ENCODE measurements at regions not wholly inside any gene's neighbourhood (a gene's known extent, or its start where the extent isn't known, plus 50 kb on each side); places are given as distances from the start of the nearest gene placed in this dataset.
"Not testable (repeated sequence)": the region's sequence is repeated elsewhere in the genome, so short reads cannot be mapped to it uniquely, and the experiment has no call there.

GRCh38 chr2:220588148-220588547 lies 960.7 kb downstream of the SLC4A3 start:
- H3K4me3 ChIP-seq (ENCODE audit: low read length) = no peak overlapping the region
- intact Hi-C loops (cut with DNase I) = no loop called here
- no peaks in the 10 kb centered on the region for H3K9me3 ChIP-seq (ENCODE audit: control insufficient read depth, low read length)
- no peak overlapping the region for H3K27ac ChIP-seq (ENCODE audit: low read length)
- no peaks in the 10 kb centered on the region for H3K4me1 ChIP-seq (ENCODE audit: control insufficient read depth, insufficient read depth, low read length)
- DNase-seq = no peak
- ATAC-seq = no peak
- H3K27me3 ChIP-seq (ENCODE audit: control insufficient read depth, insufficient read depth) = no peaks in the 10 kb centered on the region
- WGBS = 92% methylated on average over 5 of the region's 5 CpGs

GRCh38 chr2:220590476-220590875 lies 963.0 kb downstream of the SLC4A3 start:
- WGBS = 94% methylated on average over 1 of the region's 1 CpG
- intact Hi-C loops (cut with DNase I) = no loop called here

GRCh38 chr2:220593526-220593925 lies 966.1 kb downstream of the SLC4A3 start:
- DNase-seq (no peak), ATAC-seq (no peak)
- Histone ChIP-seq H3K27ac (ENCODE audit: low read length) (no peak overlapping the region), H3K4me3 (ENCODE audit: low read length) (no peak overlapping the region), H3K4me1 (ENCODE audit: control insufficient read depth, insufficient read depth, low read length) (no peaks in the 10 kb centered on the region), H3K9me3 (ENCODE audit: control insufficient read depth, low read length) (no peaks in the 10 kb centered on the region), H3K27me3 (ENCODE audit: control insufficient read depth, insufficient read depth) (no peaks in the 10 kb centered on the region)
- 42% methylated on average over 1 of the region's 1 CpG for WGBS
- intact Hi-C loops (cut with DNase I) = no loop called here

More at GRCh38 chr2:220590476-220590875, 963.0 kb downstream of the SLC4A3 start:
- H3K27ac ChIP-seq (ENCODE audit: low read length) = no peak overlapping the region
- no peaks in the 10 kb centered on the region for H3K27me3 ChIP-seq (ENCODE audit: control insufficient read depth, insufficient read depth)
- H3K4me3 ChIP-seq (ENCODE audit: low read length) = no peak overlapping the region
- DNase-seq = no peak
- H3K4me1 ChIP-seq (ENCODE audit: control insufficient read depth, insufficient read depth, low read length) = no peaks in the 10 kb centered on the region
- no peaks in the 10 kb centered on the region for H3K9me3 ChIP-seq (ENCODE audit: control insufficient read depth, low read length)
- no peak for ATAC-seq

- no peak for ATAC-seq
- 63% methylated on average over 3 of the region's 3 CpGs for WGBS
- DNase-seq = no peak
Measured at GRCh38 chr2:220601674-220602073, 970.4 kb downstream of the EPHA4 start.

GRCh38 chr2:220613004-220613403 lies 959.1 kb downstream of the EPHA4 start:
- H3K4me3 ChIP-seq (ENCODE audit: low read length); DNase-seq; H3K27me3 ChIP-seq (ENCODE audit: control insufficient read depth, insufficient read depth); H3K27ac ChIP-seq (ENCODE audit: low read length); intact Hi-C loops (cut with DNase I); H3K9me3 ChIP-seq (ENCODE audit: control insufficient read depth, low read length); H3K4me1 ChIP-seq (ENCODE audit: control insufficient read depth, insufficient read depth, low read length); ATAC-seq: not testable (repeated sequence)
- 96% methylated on average over 8 of the region's 8 CpGs for WGBS

More at GRCh38 chr2:220601674-220602073, 970.4 kb downstream of the EPHA4 start:
- H3K4me1 ChIP-seq (ENCODE audit: control insufficient read depth, insufficient read depth, low read length) = no peaks in the 10 kb centered on the region
- no peak overlapping the region for H3K27ac ChIP-seq (ENCODE audit: low read length)
- no peaks in the 10 kb centered on the region for H3K27me3 ChIP-seq (ENCODE audit: control insufficient read depth, insufficient read depth)
- H3K9me3 ChIP-seq (ENCODE audit: control insufficient read depth, low read length) = no peaks in the 10 kb centered on the region
- intact Hi-C loops (cut with DNase I) = no loop called here
- no peak overlapping the region for H3K4me3 ChIP-seq (ENCODE audit: low read length)

- no peaks in the 10 kb centered on the region for H3K27me3 ChIP-seq (ENCODE audit: control insufficient read depth, insufficient read depth)
- no peak overlapping the region for H3K27ac ChIP-seq (ENCODE audit: low read length)
- ATAC-seq = no peak
- no peaks in the 10 kb centered on the region for H3K9me3 ChIP-seq (ENCODE audit: control insufficient read depth, low read length)
- no peaks in the 10 kb centered on the region for H3K4me1 ChIP-seq (ENCODE audit: control insufficient read depth, insufficient read depth, low read length)
- 91% methylated on average over 1 of the region's 1 CpG for WGBS
- intact Hi-C loops (cut with DNase I) = no loop called here
- no peak overlapping the region for H3K4me3 ChIP-seq (ENCODE audit: low read length)
- DNase-seq = no peak
Measured at GRCh38 chr2:220614064-220614463, 958.0 kb downstream of the EPHA4 start.

- H3K4me3 ChIP-seq (ENCODE audit: low read length) = no peak overlapping the region
- intact Hi-C loops (cut with DNase I) = no loop called here
- 69% methylated on average over 3 of the region's 3 CpGs for WGBS
- DNase-seq = no peak
- no peaks in the 10 kb centered on the region for H3K4me1 ChIP-seq (ENCODE audit: control insufficient read depth, insufficient read depth, low read length)
- no peak overlapping the region for H3K27ac ChIP-seq (ENCODE audit: low read length)
- H3K9me3 ChIP-seq (ENCODE audit: control insufficient read depth, low read length) = no peaks in the 10 kb centered on the region
- no peak for ATAC-seq
- H3K27me3 ChIP-seq (ENCODE audit: control insufficient read depth, insufficient read depth) = no peaks in the 10 kb centered on the region
Measured at GRCh38 chr2:220619525-220620220, 952.4 kb downstream of the EPHA4 start.

GRCh38 chr2:220626603-220627002 lies 945.5 kb downstream of the EPHA4 start:
- Histone ChIP-seq H3K4me3 (ENCODE audit: low read length) (no peak overlapping the region), H3K27me3 (ENCODE audit: control insufficient read depth, insufficient read depth) (no peaks in the 10 kb centered on the region), H3K27ac (ENCODE audit: low read length) (no peak overlapping the region), H3K9me3 (ENCODE audit: control insufficient read depth, low read length) (no peaks in the 10 kb centered on the region), H3K4me1 (ENCODE audit: control insufficient read depth, insufficient read depth, low read length) (no peaks in the 10 kb centered on the region)
- no peak for ATAC-seq
- no peak for DNase-seq
- WGBS = 78% methylated on average over 3 of the region's 3 CpGs
- intact Hi-C loops (cut with DNase I) = no loop called here

GRCh38 chr2:220628252-220628651 lies 943.9 kb downstream of the EPHA4 start:
- ATAC-seq = no peak
- intact Hi-C loops (cut with DNase I) = no loop called here
- H3K9me3 ChIP-seq (ENCODE audit: control insufficient read depth, low read length) = no peaks in the 10 kb centered on the region
- no peaks in the 10 kb centered on the region for H3K27me3 ChIP-seq (ENCODE audit: control insufficient read depth, insufficient read depth)
- no peak for DNase-seq
- H3K27ac ChIP-seq (ENCODE audit: low read length) = no peak overlapping the region
- H3K4me3 ChIP-seq (ENCODE audit: low read length) = no peak overlapping the region
- H3K4me1 ChIP-seq (ENCODE audit: control insufficient read depth, insufficient read depth, low read length) = no peaks in the 10 kb centered on the region

GRCh38 chr2:220641137-220641536 lies 931.0 kb downstream of the EPHA4 start:
- H3K27me3 ChIP-seq (ENCODE audit: control insufficient read depth, insufficient read depth) = no peaks in the 10 kb centered on the region
- intact Hi-C loops (cut with DNase I) = no loop called here
- no peak overlapping the region for H3K27ac ChIP-seq (ENCODE audit: low read length)
- no peaks in the 10 kb centered on the region for H3K9me3 ChIP-seq (ENCODE audit: control insufficient read depth, low read length)
- H3K4me1 ChIP-seq (ENCODE audit: control insufficient read depth, insufficient read depth, low read length) = no peaks in the 10 kb centered on the region
- no peak overlapping the region for H3K4me3 ChIP-seq (ENCODE audit: low read length)
- no peak for DNase-seq
- ATAC-seq = no peak
- WGBS = 55% methylated on average over 2 of the region's 2 CpGs

- WGBS = 67% methylated on average over 3 of the region's 3 CpGs
- intact Hi-C loops (cut with DNase I) = no loop called here
Measured at GRCh38 chr2:220646424-220646823, 925.7 kb downstream of the EPHA4 start.

GRCh38 chr2:220648628-220649027 lies 923.5 kb downstream of the EPHA4 start:
- intact Hi-C loops (cut with DNase I) = no loop called here
- Histone ChIP-seq H3K4me3 (ENCODE audit: low read length) (no peak overlapping the region), H3K27ac (ENCODE audit: low read length) (no peak overlapping the region), H3K4me1 (ENCODE audit: control insufficient read depth, insufficient read depth, low read length) (peaks cover 3% of the 10 kb centered on the region), H3K27me3 (ENCODE audit: control insufficient read depth, insufficient read depth) (no peaks in the 10 kb centered on the region), H3K9me3 (ENCODE audit: control insufficient read depth, low read length) (no peaks in the 10 kb centered on the region)
- ATAC-seq (no peak), DNase-seq (no peak)
- 78% methylated on average over 2 of the region's 2 CpGs for WGBS

More at GRCh38 chr2:220646424-220646823, 925.7 kb downstream of the EPHA4 start:
- no peak overlapping the region for H3K4me3 ChIP-seq (ENCODE audit: low read length)
- H3K4me1 ChIP-seq (ENCODE audit: control insufficient read depth, insufficient read depth, low read length) = peaks cover 3% of the 10 kb centered on the region
- no peaks in the 10 kb centered on the region for H3K9me3 ChIP-seq (ENCODE audit: control insufficient read depth, low read length)
- no peaks in the 10 kb centered on the region for H3K27me3 ChIP-seq (ENCODE audit: control insufficient read depth, insufficient read depth)
- DNase-seq (no peak), ATAC-seq (no peak)
- H3K27ac ChIP-seq (ENCODE audit: low read length) = no peak overlapping the region
